ENCODE measurements at regions not wholly inside any gene's neighbourhood (a gene's known extent, or its start where the extent isn't known, plus 50 kb on each side); places are given as distances from the start of the nearest gene placed in this dataset.

DNA sequence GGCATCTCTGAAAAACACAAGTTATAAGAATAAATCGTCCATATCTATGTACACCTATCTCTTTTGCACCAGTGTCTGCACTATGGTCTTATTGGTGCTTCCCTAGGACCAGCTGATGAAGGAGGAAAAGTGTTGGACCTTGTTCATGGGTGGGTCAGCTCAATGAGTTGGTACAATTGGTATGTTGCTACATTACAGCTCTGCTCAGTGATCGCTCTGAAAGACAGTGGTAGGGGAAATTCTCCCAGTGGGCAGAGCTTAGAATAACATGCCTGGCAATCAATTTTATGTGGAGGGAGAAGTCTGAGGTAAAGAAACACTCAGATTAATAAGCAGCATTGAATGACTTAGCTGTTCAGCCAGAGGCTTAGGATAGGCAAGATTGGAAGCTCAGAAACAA lies 138.7 kb upstream of the KL start:
- CTCF ChIA-PET: interaction anchor here (0.6 to 1.0 kb wide), 4 partner anchors 14 to 193 kb away, joined by 3 to 4 read pairs (median 3); no protein-coding TSS in a partner anchor
- H3K4me1 Mint-ChIP-seq: no peaks in the 10 kb centered on the region
- POLR2A ChIA-PET: no interaction called here
- H3K36me3 Mint-ChIP-seq (ENCODE audit: low read depth): no peaks in the 10 kb centered on the region
- DNase-seq (no peak), ATAC-seq (no peak)
- H3K9me3 Mint-ChIP-seq (ENCODE audit: low read depth): no peaks in the 10 kb centered on the region
- H3K4me3 Mint-ChIP-seq: no peak overlapping the region
- peaks cover 2% of the 10 kb centered on the region for H3K27me3 Mint-ChIP-seq
- H3K27ac Mint-ChIP-seq: no peak overlapping the region
- intact Hi-C loops (cut with DNase I, micrococcal nuclease): no loop called here

- peaks cover 2% of the 10 kb centered on the region for H3K27me3 Mint-ChIP-seq
- DNase-seq (no peak), ATAC-seq (peak; percentile 42)
- no peak overlapping the region for H3K27ac Mint-ChIP-seq
- H3K4me1 Mint-ChIP-seq: no peaks in the 10 kb centered on the region
- intact Hi-C loops (cut with DNase I, micrococcal nuclease): no loop called here
- POLR2A ChIA-PET: no interaction called here
- no peaks in the 10 kb centered on the region for H3K9me3 Mint-ChIP-seq (ENCODE audit: low read depth)
- no peaks in the 10 kb centered on the region for H3K36me3 Mint-ChIP-seq (ENCODE audit: low read depth)
- CTCF ChIA-PET: interaction anchor here (0.7 to 1.0 kb wide), 2 partner anchors 15 to 44 kb away, joined by 3 to 4 read pairs; no protein-coding TSS in a partner anchor
- H3K4me3 Mint-ChIP-seq: no peak overlapping the region
Measured at GRCh38 chr13:32878163-32878562, 138.1 kb upstream of the KL start.

GRCh38 chr13:32880636-32881035 lies 135.6 kb upstream of the KL start:
- no peak overlapping the region for H3K4me3 Mint-ChIP-seq
- CTCF ChIA-PET: interaction anchor here (0.6 to 1.6 kb wide), 3 partner anchors 20 to 844 kb away, joined by 4 read pairs; no protein-coding TSS in a partner anchor
- DNase-seq (no peak), ATAC-seq (no peak)
- H3K9me3 Mint-ChIP-seq (ENCODE audit: low read depth): no peaks in the 10 kb centered on the region
- H3K27ac Mint-ChIP-seq: no peak overlapping the region
- H3K36me3 Mint-ChIP-seq (ENCODE audit: low read depth): no peaks in the 10 kb centered on the region
- H3K4me1 Mint-ChIP-seq: no peaks in the 10 kb centered on the region
- POLR2A ChIA-PET: no interaction called here
- intact Hi-C loops (cut with DNase I, micrococcal nuclease): no loop called here
- peaks cover 2% of the 10 kb centered on the region for H3K27me3 Mint-ChIP-seq

GRCh38 chr13:32881074-32881776 lies 135.0 kb upstream of the KL start:
- intact Hi-C loops (cut with DNase I, micrococcal nuclease): no loop called here
- ATAC-seq: peak; percentile 44
- ChIA-PET CTCF (interaction anchor here (1.6 kb wide), 1 partner anchor 32 kb away, joined by 4 read pairs; no protein-coding TSS in a partner anchor), POLR2A (no interaction called here)
- DNase-seq: no peak
- Mint-ChIP-seq H3K4me1 (no peaks in the 10 kb centered on the region), H3K27ac (no peak overlapping the region), H3K27me3 (peaks cover 2% of the 10 kb centered on the region), H3K36me3 (ENCODE audit: low read depth) (no peaks in the 10 kb centered on the region), H3K4me3 (no peak overlapping the region), H3K9me3 (ENCODE audit: low read depth) (no peaks in the 10 kb centered on the region)

- CTCF ChIA-PET: interaction anchor here (0.6 kb wide), 1 partner anchor 46 kb away, joined by 3 read pairs; no protein-coding TSS in a partner anchor
Measured at GRCh38 chr13:32881777-32882145, 134.5 kb upstream of the KL start.

GRCh38 chr13:32882691-32883090 lies 133.5 kb upstream of the KL start:
- H3K27ac Mint-ChIP-seq: no peak overlapping the region
- ATAC-seq (no peak), DNase-seq (no peak)
- no peak overlapping the region for H3K4me3 Mint-ChIP-seq
- peaks cover 4% of the 10 kb centered on the region for H3K9me3 Mint-ChIP-seq (ENCODE audit: low read depth)
- H3K27me3 Mint-ChIP-seq: peaks cover 2% of the 10 kb centered on the region
- H3K4me1 Mint-ChIP-seq: no peaks in the 10 kb centered on the region
- H3K36me3 Mint-ChIP-seq (ENCODE audit: low read depth): no peaks in the 10 kb centered on the region
- ChIA-PET CTCF (no interaction called here), POLR2A (no interaction called here)
- intact Hi-C loops (cut with DNase I, micrococcal nuclease): no loop called here

More at GRCh38 chr13:32881777-32882145, 134.5 kb upstream of the KL start:
- Mint-ChIP-seq H3K4me1 (no peaks in the 10 kb centered on the region), H3K9me3 (ENCODE audit: low read depth) (no peaks in the 10 kb centered on the region), H3K4me3 (no peak overlapping the region), H3K27me3 (peaks cover 2% of the 10 kb centered on the region), H3K36me3 (ENCODE audit: low read depth) (no peaks in the 10 kb centered on the region), H3K27ac (no peak overlapping the region)
- intact Hi-C loops (cut with DNase I, micrococcal nuclease): no loop called here
- ATAC-seq (no peak), DNase-seq (no peak)
- POLR2A ChIA-PET: no interaction called here

DNA sequence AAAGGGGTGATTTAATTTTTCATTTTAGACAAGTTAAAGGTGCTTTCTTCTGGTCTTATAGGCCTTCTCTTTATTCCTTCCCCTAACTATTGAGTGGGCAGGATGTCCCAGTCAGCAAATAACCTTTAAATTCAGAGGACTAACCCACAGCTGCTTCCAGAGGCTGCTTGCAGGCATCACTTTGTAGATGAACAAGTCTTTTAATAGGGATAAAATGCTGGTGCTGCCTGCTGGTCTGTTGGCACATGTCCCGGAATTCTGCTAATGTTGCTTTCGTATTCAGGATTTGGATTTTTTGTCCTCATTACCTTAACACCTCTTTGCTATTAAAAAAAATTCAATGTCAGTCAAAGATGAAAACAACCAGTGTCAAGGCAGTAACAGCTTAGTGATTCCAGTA lies 132.7 kb upstream of the KL start:
- H3K36me3 Mint-ChIP-seq (ENCODE audit: low read depth): no peaks in the 10 kb centered on the region
- ATAC-seq (no peak), DNase-seq (no peak)
- H3K9me3 Mint-ChIP-seq (ENCODE audit: low read depth): peaks cover 4% of the 10 kb centered on the region
- no peaks in the 10 kb centered on the region for H3K4me1 Mint-ChIP-seq
- H3K27ac Mint-ChIP-seq: no peak overlapping the region
- POLR2A ChIA-PET: no interaction called here
- H3K4me3 Mint-ChIP-seq: no peak overlapping the region
- H3K27me3 Mint-ChIP-seq: peaks cover 2% of the 10 kb centered on the region
- intact Hi-C loops (cut with DNase I, micrococcal nuclease): no loop called here
- CTCF ChIA-PET: interaction anchor here (0.6 to 1.0 kb wide), 2 partner anchors 201 to 417 kb away, joined by 3 read pairs; no protein-coding TSS in a partner anchor

GRCh38 chr13:32887617-32888016 lies 128.6 kb upstream of the KL start:
- DNase-seq (no peak), ATAC-seq (no peak)
- intact Hi-C loops (cut with DNase I, micrococcal nuclease): no loop called here
- CTCF ChIA-PET: no interaction called here
- Mint-ChIP-seq H3K4me3 (no peak overlapping the region), H3K27me3 (no peaks in the 10 kb centered on the region), H3K9me3 (ENCODE audit: low read depth) (peaks cover 4% of the 10 kb centered on the region), H3K27ac (no peak overlapping the region), H3K4me1 (no peaks in the 10 kb centered on the region), H3K36me3 (ENCODE audit: low read depth) (no peaks in the 10 kb centered on the region)
- POLR2A ChIA-PET: no interaction called here

GRCh38 chr13:32889986-32890565 lies 126.1 kb upstream of the KL start:
- no peak for ATAC-seq

GRCh38 chr13:32893176-32893575 lies 123.0 kb upstream of the KL start:
- Mint-ChIP-seq H3K4me1 (no peaks in the 10 kb centered on the region), H3K27me3 (peaks cover 5% of the 10 kb centered on the region), H3K9me3 (ENCODE audit: low read depth) (no peaks in the 10 kb centered on the region), H3K27ac (no peak overlapping the region), H3K36me3 (ENCODE audit: low read depth) (no peaks in the 10 kb centered on the region), H3K4me3 (no peak overlapping the region)
- POLR2A ChIA-PET: no interaction called here
- CTCF ChIA-PET: interaction anchor here (0.7 kb wide), 1 partner anchor 49 kb away, joined by 3 read pairs; no protein-coding TSS in a partner anchor
- intact Hi-C loops (cut with DNase I, micrococcal nuclease): no loop called here
- ATAC-seq (no peak), DNase-seq (no peak)

More at GRCh38 chr13:32889986-32890565, 126.1 kb upstream of the KL start:
- intact Hi-C loops (cut with DNase I, micrococcal nuclease): no loop called here
- CTCF ChIA-PET: no interaction called here
- peaks cover 5% of the 10 kb centered on the region for H3K27me3 Mint-ChIP-seq
- no peak overlapping the region for H3K27ac Mint-ChIP-seq
- no peaks in the 10 kb centered on the region for H3K36me3 Mint-ChIP-seq (ENCODE audit: low read depth)
- POLR2A ChIA-PET: no interaction called here
- H3K9me3 Mint-ChIP-seq (ENCODE audit: low read depth): peaks cover 4% of the 10 kb centered on the region
- H3K4me3 Mint-ChIP-seq: no peak overlapping the region
- no peak for DNase-seq
- H3K4me1 Mint-ChIP-seq: no peaks in the 10 kb centered on the region

GRCh38 chr13:32894589-32895001 lies 121.6 kb upstream of the KL start:
- POLR2A ChIA-PET: no interaction called here

DNA sequence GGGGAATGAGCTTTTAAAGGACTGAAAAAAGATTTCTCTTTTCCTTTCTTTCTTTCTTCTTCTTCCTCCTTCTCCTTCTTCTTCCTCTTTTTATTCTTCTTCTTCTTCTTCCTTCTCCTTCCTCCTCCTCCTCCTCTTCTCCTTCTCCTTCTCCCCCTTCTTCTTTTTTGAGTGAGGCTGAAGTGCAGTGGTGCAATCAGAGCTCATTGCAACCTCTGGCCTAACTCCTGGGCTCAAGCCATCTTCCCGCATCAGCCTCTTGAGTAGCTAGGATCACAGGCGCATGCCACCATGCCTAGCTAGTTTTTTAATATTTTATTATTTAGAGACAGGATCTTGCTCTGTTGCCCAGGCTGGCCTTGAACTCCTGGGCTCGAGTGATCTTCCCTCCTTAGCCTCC lies 120.9 kb upstream of the KL start:
- H3K36me3 Mint-ChIP-seq (ENCODE audit: low read depth): no peaks in the 10 kb centered on the region
- no peaks in the 10 kb centered on the region for H3K4me1 Mint-ChIP-seq
- H3K27ac Mint-ChIP-seq: no peak overlapping the region
- H3K4me3 Mint-ChIP-seq: no peak overlapping the region
- DNase-seq (no peak), ATAC-seq (no peak)
- POLR2A ChIA-PET: no interaction called here
- intact Hi-C loops (cut with DNase I, micrococcal nuclease): no loop called here
- CTCF ChIA-PET: no interaction called here
- no peaks in the 10 kb centered on the region for H3K9me3 Mint-ChIP-seq (ENCODE audit: low read depth)
- H3K27me3 Mint-ChIP-seq: peaks cover 5% of the 10 kb centered on the region

More at GRCh38 chr13:32894589-32895001, 121.6 kb upstream of the KL start:
- CTCF ChIA-PET: no interaction called here
- peaks cover 5% of the 10 kb centered on the region for H3K27me3 Mint-ChIP-seq
- H3K4me1 Mint-ChIP-seq: no peaks in the 10 kb centered on the region
- H3K36me3 Mint-ChIP-seq (ENCODE audit: low read depth): no peaks in the 10 kb centered on the region
- intact Hi-C loops (cut with DNase I, micrococcal nuclease): no loop called here
- no peak for DNase-seq
- no peak overlapping the region for H3K27ac Mint-ChIP-seq
- H3K4me3 Mint-ChIP-seq: no peak overlapping the region
- no peak for ATAC-seq
- no peaks in the 10 kb centered on the region for H3K9me3 Mint-ChIP-seq (ENCODE audit: low read depth)
